B cell (primary cell): ENCODE measurements at regions not wholly inside any gene's neighbourhood (a gene's known extent, or its start where the extent isn't known, plus 50 kb on each side); places are given as distances from the start of the nearest gene placed in this dataset.

Experiments
- CTCF ChIP-seq: fragments of 200-600 bp; IDR thresholded peaks from one replicate; pipeline ENCODE4 v1.8.0; 2022; ENCODE audit warnings: antibody characterized with exemption, mild to moderate bottlenecking
- EZH2 ChIP-seq: IDR thresholded peaks from 2 replicates; pipeline ENCODE4 v1.6.1; 2012; ENCODE audit warnings: borderline replicate concordance, low read depth, mild to moderate bottlenecking, moderate library complexity, low read length; ENCODE audit not compliant: insufficient read depth, poor library complexity, severe bottlenecking

GRCh38 chr3:168394439-168394838 lies 298.7 kb upstream of the GOLIM4 start:
- no peak for TF ChIP-seq CTCF
- TF ChIP-seq EZH2 = no peak
